Panc1 (cell line): ENCODE measurements at regions not wholly inside any gene's neighbourhood (a gene's known extent, or its start where the extent isn't known, plus 50 kb on each side); places are given as distances from the start of the nearest gene placed in this dataset.

ENCODE experiments used
- ATAC-seq: fragments of 200-7000 bp; cut with Tn5 transposase; 2 replicates; pipeline ENCODE4 v1.9.1; 2020; ENCODE audit warnings: mild to moderate bottlenecking, moderate library complexity
- BruUV-seq: library from RNA; stranded (reverse); fragments of 400-500 nt; replicated peaks from 2 replicates; lab custom pipeline; 2021; lab: Mats Ljungman, UMichigan
- CTCF ChIA-PET: fragments of 300-600 bp; sonication (Branson Sonifier 250); formaldehyde crosslinking; loops from one replicate; lab custom pipeline; 2022; ENCODE audit warnings: antibody characterized with exemption; lab: Charles Lee
- POLR2A ChIA-PET: fragments of 300-600 bp; sonication (Branson Sonifier 250); formaldehyde crosslinking; loops from one replicate; lab custom pipeline; 2022; ENCODE audit warnings: antibody characterized with exemption; lab: Charles Lee
- DNase-seq: peaks from one replicate; pipeline ENCODE4 v3.0.0-alpha.2; 2010; ENCODE audit warnings: low read depth, low spot score
- H3K27ac ChIP-seq: 2 replicates; pipeline ENCODE4 v1.5.1; 2011; ENCODE audit warnings: mild to moderate bottlenecking, low read length, inconsistent platforms
- H3K27me3 ChIP-seq: fragments of 200-500 bp; sonication (Bioruptor generic); 2 replicates; pipeline ENCODE4 v1.6.0; 2014; ENCODE audit warnings: low read length, inconsistent platforms; ENCODE audit not compliant: control insufficient read depth, insufficient read depth
- H3K36me3 ChIP-seq: fragments of 200-500 bp; sonication (Bioruptor generic); 2 replicates; pipeline ENCODE4 v1.5.1; 2014; ENCODE audit warnings: inconsistent platforms, mild to moderate bottlenecking, low read length, moderate library complexity; ENCODE audit not compliant: control insufficient read depth, insufficient read depth
- H3K4me1 ChIP-seq: 2 replicates; pipeline ENCODE4 v1.5.1; 2011; ENCODE audit warnings: inconsistent platforms, mild to moderate bottlenecking, low read length, moderate library complexity; ENCODE audit not compliant: control insufficient read depth, insufficient read depth
- H3K4me3 ChIP-seq, 2 experiments: 2 replicates each; pipeline ENCODE4 v1.5.1; 2011 to 2012; ENCODE audit warnings: low read depth in 2 of 2, low read length in 2 of 2, mild to moderate bottlenecking in 2 of 2, inconsistent platforms in 1 of 2, moderate library complexity in 1 of 2
- H3K9me3 ChIP-seq: fragments of 200-500 bp; sonication (Bioruptor generic); 2 replicates; pipeline ENCODE4 v1.5.1; 2014; ENCODE audit warnings: low read depth, mild to moderate bottlenecking, inconsistent platforms, low read length, moderate library complexity; ENCODE audit not compliant: control insufficient read depth, insufficient read depth
- POLR2AphosphoS5 ChIP-seq: IDR thresholded peaks from 2 replicates; pipeline ENCODE4 v1.6.1; 2012; ENCODE audit warnings: mild to moderate bottlenecking, low read depth, low read length, moderate library complexity
- SIN3A ChIP-seq: IDR thresholded peaks from 2 replicates; pipeline ENCODE4 v1.6.1; 2012; ENCODE audit warnings: low read depth, mild to moderate bottlenecking, low read length, moderate library complexity, borderline replicate concordance; ENCODE audit not compliant: insufficient read depth
- TCF7L2 ChIP-seq: IDR thresholded peaks from 2 replicates; pipeline ENCODE4 v1.6.1; 2011; ENCODE audit warnings: mild to moderate bottlenecking, low read depth, low read length, inconsistent platforms
- in situ Hi-C: cut with HindIII; loops from 2 replicates; pipeline ENCODE4 v1.10.0; 2016; ENCODE audit warnings: low sequenced_read_pairs, low pct_unique_long_range_greater_than_20kb
- intact Hi-C: fragments of 100-400 bp; cut with micrococcal nuclease; formaldehyde crosslinking; loops from one replicate; pipeline ENCODE4 v1.10.0; 2022; ENCODE audit not compliant: unreplicated experiment
- TF ChIP-seq, protein P1 (sequence below), 2 experiments: IDR thresholded peaks; 2 replicates each; pipeline ENCODE4 v1.6.1; 2011 to 2012; ENCODE audit warnings: low read depth in 2 of 2, control low read depth in 1 of 2, low read length in 1 of 2, mild to moderate bottlenecking in 1 of 2, moderate library complexity in 1 of 2; ENCODE audit not compliant: insufficient read depth in 1 of 2
- TF ChIP-seq, protein P2 (sequence below): fragments of 450-650 bp; IDR thresholded peaks from 2 replicates; pipeline ENCODE4 v1.5.1; 2017; ENCODE audit warnings: mild to moderate bottlenecking

DNA sequence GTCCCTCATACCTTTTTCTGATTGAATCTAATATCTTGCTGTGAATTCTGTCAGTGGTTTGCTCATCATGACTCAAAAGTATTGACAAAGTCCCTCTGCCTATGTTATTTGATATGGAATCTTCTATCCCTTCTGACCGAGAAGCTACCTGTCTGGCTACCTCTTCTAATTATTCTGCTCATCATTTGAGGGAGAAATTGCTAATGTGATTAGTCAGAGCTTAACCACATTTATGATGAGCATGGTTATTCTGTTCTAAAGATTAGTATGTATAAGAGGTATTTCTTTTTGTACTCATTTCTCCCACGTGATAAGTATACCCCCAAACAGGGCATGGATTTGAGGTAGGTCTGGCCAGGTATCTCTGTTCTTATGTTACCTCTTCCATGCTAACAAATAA lies 428.4 kb upstream of the KCNMB2 start:
- DNase-seq, result no peak
- ChIA-PET CTCF (no interaction called here), POLR2A (no interaction called here)
- no peaks in the 10 kb centered on the region for H3K4me1 ChIP-seq
- TF ChIP-seq SIN3A (no peak), TCF7L2 (no peak), POLR2AphosphoS5 (no peak)
- TF ChIP-seq, protein P1, sequence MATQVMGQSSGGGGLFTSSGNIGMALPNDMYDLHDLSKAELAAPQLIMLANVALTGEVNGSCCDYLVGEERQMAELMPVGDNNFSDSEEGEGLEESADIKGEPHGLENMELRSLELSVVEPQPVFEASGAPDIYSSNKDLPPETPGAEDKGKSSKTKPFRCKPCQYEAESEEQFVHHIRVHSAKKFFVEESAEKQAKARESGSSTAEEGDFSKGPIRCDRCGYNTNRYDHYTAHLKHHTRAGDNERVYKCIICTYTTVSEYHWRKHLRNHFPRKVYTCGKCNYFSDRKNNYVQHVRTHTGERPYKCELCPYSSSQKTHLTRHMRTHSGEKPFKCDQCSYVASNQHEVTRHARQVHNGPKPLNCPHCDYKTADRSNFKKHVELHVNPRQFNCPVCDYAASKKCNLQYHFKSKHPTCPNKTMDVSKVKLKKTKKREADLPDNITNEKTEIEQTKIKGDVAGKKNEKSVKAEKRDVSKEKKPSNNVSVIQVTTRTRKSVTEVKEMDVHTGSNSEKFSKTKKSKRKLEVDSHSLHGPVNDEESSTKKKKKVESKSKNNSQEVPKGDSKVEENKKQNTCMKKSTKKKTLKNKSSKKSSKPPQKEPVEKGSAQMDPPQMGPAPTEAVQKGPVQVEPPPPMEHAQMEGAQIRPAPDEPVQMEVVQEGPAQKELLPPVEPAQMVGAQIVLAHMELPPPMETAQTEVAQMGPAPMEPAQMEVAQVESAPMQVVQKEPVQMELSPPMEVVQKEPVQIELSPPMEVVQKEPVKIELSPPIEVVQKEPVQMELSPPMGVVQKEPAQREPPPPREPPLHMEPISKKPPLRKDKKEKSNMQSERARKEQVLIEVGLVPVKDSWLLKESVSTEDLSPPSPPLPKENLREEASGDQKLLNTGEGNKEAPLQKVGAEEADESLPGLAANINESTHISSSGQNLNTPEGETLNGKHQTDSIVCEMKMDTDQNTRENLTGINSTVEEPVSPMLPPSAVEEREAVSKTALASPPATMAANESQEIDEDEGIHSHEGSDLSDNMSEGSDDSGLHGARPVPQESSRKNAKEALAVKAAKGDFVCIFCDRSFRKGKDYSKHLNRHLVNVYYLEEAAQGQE (IDR thresholded peaks at IDR 0.05; ENCODE audit: insufficient read depth in 1 of 2, low read depth in 2 of 2, low read length in 1 of 2), result no peak
- TF ChIP-seq, protein P2, sequence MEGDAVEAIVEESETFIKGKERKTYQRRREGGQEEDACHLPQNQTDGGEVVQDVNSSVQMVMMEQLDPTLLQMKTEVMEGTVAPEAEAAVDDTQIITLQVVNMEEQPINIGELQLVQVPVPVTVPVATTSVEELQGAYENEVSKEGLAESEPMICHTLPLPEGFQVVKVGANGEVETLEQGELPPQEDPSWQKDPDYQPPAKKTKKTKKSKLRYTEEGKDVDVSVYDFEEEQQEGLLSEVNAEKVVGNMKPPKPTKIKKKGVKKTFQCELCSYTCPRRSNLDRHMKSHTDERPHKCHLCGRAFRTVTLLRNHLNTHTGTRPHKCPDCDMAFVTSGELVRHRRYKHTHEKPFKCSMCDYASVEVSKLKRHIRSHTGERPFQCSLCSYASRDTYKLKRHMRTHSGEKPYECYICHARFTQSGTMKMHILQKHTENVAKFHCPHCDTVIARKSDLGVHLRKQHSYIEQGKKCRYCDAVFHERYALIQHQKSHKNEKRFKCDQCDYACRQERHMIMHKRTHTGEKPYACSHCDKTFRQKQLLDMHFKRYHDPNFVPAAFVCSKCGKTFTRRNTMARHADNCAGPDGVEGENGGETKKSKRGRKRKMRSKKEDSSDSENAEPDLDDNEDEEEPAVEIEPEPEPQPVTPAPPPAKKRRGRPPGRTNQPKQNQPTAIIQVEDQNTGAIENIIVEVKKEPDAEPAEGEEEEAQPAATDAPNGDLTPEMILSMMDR, result no peak
- in situ Hi-C loops (no loop called here), intact Hi-C loops (no loop called here)
- no peaks in the 10 kb centered on the region for H3K36me3 ChIP-seq
- no peaks in the 10 kb centered on the region for H3K9me3 ChIP-seq
- no peak overlapping the region for H3K4me3 ChIP-seq
- no peaks in the 10 kb centered on the region for H3K27me3 ChIP-seq
- BruUV-seq, result no TSS peak
- no peak overlapping the region for H3K27ac ChIP-seq
- no peak for ATAC-seq

DNA sequence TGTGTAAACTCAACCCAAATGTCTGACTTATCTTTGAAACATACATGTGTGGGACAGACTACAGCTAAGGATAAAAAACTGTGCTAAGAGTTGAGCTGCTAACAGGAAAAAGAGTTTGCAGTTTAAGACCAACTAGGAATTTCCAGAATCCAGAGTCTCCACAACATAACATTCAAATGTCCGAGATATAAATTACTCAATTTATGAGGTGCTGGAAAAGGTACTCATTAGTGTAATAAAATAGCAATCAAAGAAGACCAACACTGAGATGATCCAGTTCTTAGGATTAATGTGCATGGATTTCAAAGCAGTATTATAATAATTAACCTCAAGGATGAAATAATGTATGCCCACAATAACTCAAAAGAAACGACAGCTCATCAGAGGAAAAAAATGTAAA lies 426.5 kb upstream of the KCNMB2 start:
- CTCF ChIA-PET, result no interaction called here
- POLR2A ChIA-PET, result no interaction called here
- ATAC-seq, result no peak

More for the DNA sequence above, 426.5 kb upstream of the KCNMB2 start:
- Histone ChIP-seq H3K9me3 (no peaks in the 10 kb centered on the region), H3K36me3 (no peaks in the 10 kb centered on the region), H3K27me3 (no peaks in the 10 kb centered on the region), H3K27ac (no peak overlapping the region), H3K4me1 (no peaks in the 10 kb centered on the region), H3K4me3 (no peak overlapping the region)
- in situ Hi-C loops (no loop called here), intact Hi-C loops (no loop called here)
- DNase-seq, result no peak
- BruUV-seq, result no TSS peak
- TF ChIP-seq TCF7L2, result no peak
- TF ChIP-seq SIN3A, result no peak
- no peak for TF ChIP-seq POLR2AphosphoS5
- TF ChIP-seq, protein P2, result no peak
- TF ChIP-seq, protein P1 (IDR thresholded peaks at IDR 0.05; ENCODE audit: insufficient read depth in 1 of 2, low read depth in 2 of 2, low read length in 1 of 2), result no peak
